VCaP (cell line): ENCODE measurements at regions not wholly inside any gene's neighbourhood (a gene's known extent, or its start where the extent isn't known, plus 50 kb on each side); places are given as distances from the start of the nearest gene placed in this dataset.
"Not testable (repeated sequence)": the region's sequence is repeated elsewhere in the genome, so short reads cannot be mapped to it uniquely, and the experiment has no call there.

ENCODE experiments used
- H3K27ac ChIP-seq: fragments of 450-650 bp; 2 replicates; pipeline ENCODE4 v1.5.1; 2017
- TF ChIP-seq, protein P1 (sequence below): fragments of 450-650 bp; conservative IDR thresholded peaks from 2 replicates; pipeline ENCODE4 v1.5.1; 2017; ENCODE audit warnings: mild to moderate bottlenecking, moderate library complexity

- H3K27ac ChIP-seq, result no peak overlapping the region
- TF ChIP-seq, protein P1, sequence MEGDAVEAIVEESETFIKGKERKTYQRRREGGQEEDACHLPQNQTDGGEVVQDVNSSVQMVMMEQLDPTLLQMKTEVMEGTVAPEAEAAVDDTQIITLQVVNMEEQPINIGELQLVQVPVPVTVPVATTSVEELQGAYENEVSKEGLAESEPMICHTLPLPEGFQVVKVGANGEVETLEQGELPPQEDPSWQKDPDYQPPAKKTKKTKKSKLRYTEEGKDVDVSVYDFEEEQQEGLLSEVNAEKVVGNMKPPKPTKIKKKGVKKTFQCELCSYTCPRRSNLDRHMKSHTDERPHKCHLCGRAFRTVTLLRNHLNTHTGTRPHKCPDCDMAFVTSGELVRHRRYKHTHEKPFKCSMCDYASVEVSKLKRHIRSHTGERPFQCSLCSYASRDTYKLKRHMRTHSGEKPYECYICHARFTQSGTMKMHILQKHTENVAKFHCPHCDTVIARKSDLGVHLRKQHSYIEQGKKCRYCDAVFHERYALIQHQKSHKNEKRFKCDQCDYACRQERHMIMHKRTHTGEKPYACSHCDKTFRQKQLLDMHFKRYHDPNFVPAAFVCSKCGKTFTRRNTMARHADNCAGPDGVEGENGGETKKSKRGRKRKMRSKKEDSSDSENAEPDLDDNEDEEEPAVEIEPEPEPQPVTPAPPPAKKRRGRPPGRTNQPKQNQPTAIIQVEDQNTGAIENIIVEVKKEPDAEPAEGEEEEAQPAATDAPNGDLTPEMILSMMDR, result no peak
Measured at GRCh38 chr12:58750484-58750883, 169.8 kb downstream of the LRIG3 start.

DNA sequence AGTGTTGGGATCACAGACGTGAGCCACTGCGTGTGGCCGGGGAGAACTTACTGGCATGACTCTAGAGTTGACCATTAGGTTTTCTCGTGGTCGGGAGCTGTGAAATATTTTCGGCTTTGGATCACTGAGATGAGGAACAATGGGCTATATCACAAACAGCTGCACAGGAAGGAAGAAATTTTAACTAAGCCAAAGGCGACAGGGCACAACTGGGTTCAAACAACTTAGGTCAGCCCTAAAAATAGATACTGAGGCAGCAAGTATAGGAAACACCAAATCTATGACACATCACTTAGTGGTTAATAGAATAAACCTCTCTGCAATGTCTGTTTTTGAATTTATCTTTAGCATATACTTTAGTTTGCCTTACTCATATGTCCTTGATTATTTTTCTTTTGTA, 162.9 kb downstream of the LRIG3 start:
- no peak overlapping the region for H3K27ac ChIP-seq
- TF ChIP-seq, protein P1, result no peak

GRCh38 chr12:58759745-58760144, 160.6 kb downstream of the LRIG3 start:
- not testable (repeated sequence) for H3K27ac ChIP-seq

- no peak overlapping the region for H3K27ac ChIP-seq
- TF ChIP-seq, protein P1, result no peak
Measured at GRCh38 chr12:58761308-58761707, 159.0 kb downstream of the LRIG3 start.

- TF ChIP-seq, protein P1, result no peak
- peak overlapping the region; percentile 83 for H3K27ac ChIP-seq
Measured at GRCh38 chr12:58764100-58764953, 156.0 kb downstream of the LRIG3 start.

DNA sequence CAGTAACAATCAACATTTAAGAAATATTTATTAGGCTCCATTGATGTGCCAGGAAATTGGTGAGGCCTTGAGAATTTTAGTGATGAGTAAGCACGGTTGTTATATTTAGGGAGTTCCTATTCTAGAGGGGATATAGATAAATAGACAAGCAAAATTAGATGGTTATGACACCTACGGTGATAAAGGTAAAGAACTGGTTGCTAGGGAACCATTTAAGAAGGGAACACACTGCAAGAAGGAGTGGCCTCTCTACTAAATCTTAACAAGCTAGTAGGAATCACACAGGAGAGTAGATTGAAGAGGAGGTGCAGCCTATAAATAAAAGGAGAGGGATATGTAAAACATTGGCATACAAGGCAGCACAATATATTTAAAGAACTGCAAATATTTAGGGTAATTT, 155.2 kb downstream of the LRIG3 start:
- TF ChIP-seq, protein P1, result no peak
- peak overlapping the region; percentile 83 for H3K27ac ChIP-seq

GRCh38 chr12:58765653-58766512, 154.4 kb downstream of the LRIG3 start:
- peak overlapping the region; percentile 83 for H3K27ac ChIP-seq
- TF ChIP-seq, protein P1, result no peak
